ENCODE measurements at regions not wholly inside any gene's neighbourhood (a gene's known extent, or its start where the extent isn't known, plus 50 kb on each side); places are given as distances from the start of the nearest gene placed in this dataset.

DNA sequence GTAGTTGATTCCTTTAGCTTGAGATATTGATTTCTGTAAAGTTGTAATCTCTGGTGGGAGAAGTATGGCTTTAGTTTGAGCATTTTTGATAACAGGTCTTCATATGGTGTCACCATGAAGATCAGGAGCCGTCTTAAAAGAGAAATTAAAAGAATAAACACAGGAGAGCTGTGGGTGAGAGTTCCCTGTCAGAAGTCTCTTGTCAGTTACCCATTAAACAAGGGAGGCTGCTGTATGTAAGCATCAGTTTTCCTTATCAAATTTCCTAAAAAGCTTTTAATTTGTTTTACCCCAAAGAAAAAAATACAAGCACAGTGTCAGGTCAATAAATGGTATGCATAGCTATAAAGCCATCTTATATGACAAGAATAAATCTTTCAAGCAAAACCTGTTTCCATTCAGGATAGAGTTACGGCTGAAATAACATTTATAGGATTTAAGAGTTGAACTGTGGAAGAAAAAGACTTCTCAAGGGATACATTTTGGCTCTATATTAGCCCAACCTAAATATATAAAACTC lies 767.5 kb downstream of the JRKL start:
- no peaks in the 10 kb centered on the region for H3K36me3 ChIP-seq (replicated peaks in 1 of 2; ENCODE audit: control insufficient read depth in 1 of 2, insufficient read depth in 2 of 2, low read length in 1 of 2)
- H3K9me3 ChIP-seq, result no peaks in the 10 kb centered on the region
- H3F3A ChIP-seq (replicated peaks; ENCODE audit: insufficient read depth), result no peaks in the 10 kb centered on the region
- CTCF ChIA-PET, result interaction anchor here (2.8 kb wide), 1 partner anchor 692 kb away, joined by 11 read pairs; no protein-coding TSS in a partner anchor
- H3K27me3 ChIP-seq (ENCODE audit: insufficient read depth), result no peaks in the 10 kb centered on the region
- H2AFZ ChIP-seq (ENCODE audit: low read depth), result no peak overlapping the region
- no peaks in the 10 kb centered on the region for H3K4me1 ChIP-seq (ENCODE audit: control insufficient read depth in 1 of 2, insufficient read depth in 2 of 2, low read depth in 1 of 2, low read length in 1 of 2)
- no peaks in the 10 kb centered on the region for H4K20me1 ChIP-seq (ENCODE audit: insufficient read depth)
- H3K4me2 ChIP-seq, result no peak overlapping the region
- H3K79me2 ChIP-seq (ENCODE audit: insufficient read depth), result no peaks in the 10 kb centered on the region
- H3K9ac ChIP-seq, result no peak overlapping the region
- 6% methylated on average over 2 of the region's 2 CpGs for WGBS (ENCODE audit: low lambda C conversion rate)
- H3K4me3 ChIP-seq (ENCODE audit: low read depth in 2 of 2, low read length in 1 of 2), result no peak overlapping the region
- H3K9me2 ChIP-seq, result no peaks in the 10 kb centered on the region
- POLR2A ChIA-PET, result no interaction called here
- TF ChIP-seq, protein P1, sequence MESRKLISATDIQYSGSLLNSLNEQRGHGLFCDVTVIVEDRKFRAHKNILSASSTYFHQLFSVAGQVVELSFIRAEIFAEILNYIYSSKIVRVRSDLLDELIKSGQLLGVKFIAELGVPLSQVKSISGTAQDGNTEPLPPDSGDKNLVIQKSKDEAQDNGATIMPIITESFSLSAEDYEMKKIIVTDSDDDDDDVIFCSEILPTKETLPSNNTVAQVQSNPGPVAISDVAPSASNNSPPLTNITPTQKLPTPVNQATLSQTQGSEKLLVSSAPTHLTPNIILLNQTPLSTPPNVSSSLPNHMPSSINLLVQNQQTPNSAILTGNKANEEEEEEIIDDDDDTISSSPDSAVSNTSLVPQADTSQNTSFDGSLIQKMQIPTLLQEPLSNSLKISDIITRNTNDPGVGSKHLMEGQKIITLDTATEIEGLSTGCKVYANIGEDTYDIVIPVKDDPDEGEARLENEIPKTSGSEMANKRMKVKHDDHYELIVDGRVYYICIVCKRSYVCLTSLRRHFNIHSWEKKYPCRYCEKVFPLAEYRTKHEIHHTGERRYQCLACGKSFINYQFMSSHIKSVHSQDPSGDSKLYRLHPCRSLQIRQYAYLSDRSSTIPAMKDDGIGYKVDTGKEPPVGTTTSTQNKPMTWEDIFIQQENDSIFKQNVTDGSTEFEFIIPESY (IDR thresholded peaks at IDR 0.05; ENCODE audit: borderline replicate concordance, low read depth), result no peak
- TF ChIP-seq MEF2A (IDR thresholded peaks at IDR 0.05; ENCODE audit: borderline replicate concordance, low read depth) (no peak), MXI1 (IDR thresholded peaks at IDR 0.05; ENCODE audit: low read depth, low read length) (no peak), RAD21 (IDR thresholded peaks at IDR 0.05; ENCODE audit: low read length) (no peak), FOSL2 (IDR thresholded peaks at IDR 0.05; ENCODE audit: borderline replicate concordance, low read depth) (no peak), EP300 (IDR thresholded peaks at IDR 0.05; ENCODE audit: borderline replicate concordance in 1 of 2, low read depth in 1 of 2, low read length in 1 of 2) (no peak), FOXM1 (IDR thresholded peaks at IDR 0.05; ENCODE audit: low read depth) (no peak), GABPA (IDR thresholded peaks at IDR 0.05; ENCODE audit: low read depth) (no peak), ELF1 (IDR thresholded peaks at IDR 0.05) (no peak), NRF1 (IDR thresholded peaks at IDR 0.05; ENCODE audit: low read depth, low read length) (no peak), NFIC (IDR thresholded peaks at IDR 0.05; ENCODE audit: borderline replicate concordance) (no peak), RCOR1 (IDR thresholded peaks at IDR 0.05; ENCODE audit: low read length) (no peak), SMC3 (IDR thresholded peaks at IDR 0.05; ENCODE audit: low read depth, low read length) (no peak)
- TF ChIP-seq, protein P2, sequence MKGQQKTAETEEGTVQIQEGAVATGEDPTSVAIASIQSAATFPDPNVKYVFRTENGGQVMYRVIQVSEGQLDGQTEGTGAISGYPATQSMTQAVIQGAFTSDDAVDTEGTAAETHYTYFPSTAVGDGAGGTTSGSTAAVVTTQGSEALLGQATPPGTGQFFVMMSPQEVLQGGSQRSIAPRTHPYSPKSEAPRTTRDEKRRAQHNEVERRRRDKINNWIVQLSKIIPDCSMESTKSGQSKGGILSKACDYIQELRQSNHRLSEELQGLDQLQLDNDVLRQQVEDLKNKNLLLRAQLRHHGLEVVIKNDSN (IDR thresholded peaks at IDR 0.05; ENCODE audit: borderline replicate concordance, low read depth), result no peak
- TF ChIP-seq, protein P3, sequence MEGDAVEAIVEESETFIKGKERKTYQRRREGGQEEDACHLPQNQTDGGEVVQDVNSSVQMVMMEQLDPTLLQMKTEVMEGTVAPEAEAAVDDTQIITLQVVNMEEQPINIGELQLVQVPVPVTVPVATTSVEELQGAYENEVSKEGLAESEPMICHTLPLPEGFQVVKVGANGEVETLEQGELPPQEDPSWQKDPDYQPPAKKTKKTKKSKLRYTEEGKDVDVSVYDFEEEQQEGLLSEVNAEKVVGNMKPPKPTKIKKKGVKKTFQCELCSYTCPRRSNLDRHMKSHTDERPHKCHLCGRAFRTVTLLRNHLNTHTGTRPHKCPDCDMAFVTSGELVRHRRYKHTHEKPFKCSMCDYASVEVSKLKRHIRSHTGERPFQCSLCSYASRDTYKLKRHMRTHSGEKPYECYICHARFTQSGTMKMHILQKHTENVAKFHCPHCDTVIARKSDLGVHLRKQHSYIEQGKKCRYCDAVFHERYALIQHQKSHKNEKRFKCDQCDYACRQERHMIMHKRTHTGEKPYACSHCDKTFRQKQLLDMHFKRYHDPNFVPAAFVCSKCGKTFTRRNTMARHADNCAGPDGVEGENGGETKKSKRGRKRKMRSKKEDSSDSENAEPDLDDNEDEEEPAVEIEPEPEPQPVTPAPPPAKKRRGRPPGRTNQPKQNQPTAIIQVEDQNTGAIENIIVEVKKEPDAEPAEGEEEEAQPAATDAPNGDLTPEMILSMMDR (IDR thresholded peaks at IDR 0.05), result no peak
- TF ChIP-seq, protein P4, sequence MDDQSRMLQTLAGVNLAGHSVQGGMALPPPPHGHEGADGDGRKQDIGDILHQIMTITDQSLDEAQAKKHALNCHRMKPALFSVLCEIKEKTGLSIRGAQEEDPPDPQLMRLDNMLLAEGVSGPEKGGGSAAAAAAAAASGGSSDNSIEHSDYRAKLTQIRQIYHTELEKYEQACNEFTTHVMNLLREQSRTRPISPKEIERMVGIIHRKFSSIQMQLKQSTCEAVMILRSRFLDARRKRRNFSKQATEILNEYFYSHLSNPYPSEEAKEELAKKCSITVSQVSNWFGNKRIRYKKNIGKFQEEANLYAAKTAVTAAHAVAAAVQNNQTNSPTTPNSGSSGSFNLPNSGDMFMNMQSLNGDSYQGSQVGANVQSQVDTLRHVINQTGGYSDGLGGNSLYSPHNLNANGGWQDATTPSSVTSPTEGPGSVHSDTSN (IDR thresholded peaks at IDR 0.05), result no peak
- no peak overlapping the region for H3K27ac ChIP-seq (ENCODE audit: low read depth in 2 of 2, low read length in 1 of 2)
- no peak for DNase-seq

Measured in SK-N-SH (cell line).